ENCODE measurements at regions not wholly inside any gene's neighbourhood (a gene's known extent, or its start where the extent isn't known, plus 50 kb on each side); places are given as distances from the start of the nearest gene placed in this dataset.

- intact Hi-C loops (cut with DNase I, micrococcal nuclease), result no loop called here
- ATAC-seq, result no peak
- TF ChIP-seq CTCF (IDR thresholded peaks at IDR 0.05), result no peak
- H3K36me3 ChIP-seq (ENCODE audit: low read depth), result no peaks in the 10 kb centered on the region
- H3K9me3 ChIP-seq, result no peaks in the 10 kb centered on the region
- no peaks in the 10 kb centered on the region for H3K4me1 ChIP-seq (ENCODE audit: low read depth)
- DNase-seq, result no peak
- no peak overlapping the region for H3K4me3 ChIP-seq
These were observed 146.7 kb downstream of the CTTN start for GRCh38 chr11:70544774-70545609.

- Histone ChIP-seq H3K4me3 (no peak overlapping the region), H3K9me3 (no peaks in the 10 kb centered on the region), H3K4me1 (ENCODE audit: low read depth) (no peaks in the 10 kb centered on the region), H3K36me3 (ENCODE audit: low read depth) (no peaks in the 10 kb centered on the region)
- peak in 1 of 3 donors; percentile 31 for DNase-seq
- ATAC-seq, result no peak
- intact Hi-C loops (cut with DNase I, micrococcal nuclease), result no loop called here
- no peak for TF ChIP-seq CTCF (IDR thresholded peaks at IDR 0.05)
These were observed 147.2 kb downstream of the CTTN start for GRCh38 chr11:70545610-70545912.

- H3K4me1 ChIP-seq (ENCODE audit: low read depth), result no peaks in the 10 kb centered on the region
- DNase-seq (peak in 1 of 3 donors; percentile 22), ATAC-seq (no peak)
- H3K4me3 ChIP-seq, result no peak overlapping the region
- no peaks in the 10 kb centered on the region for H3K9me3 ChIP-seq
- TF ChIP-seq CTCF (IDR thresholded peaks at IDR 0.05), result no peak
- no peaks in the 10 kb centered on the region for H3K36me3 ChIP-seq (ENCODE audit: low read depth)
- intact Hi-C loops (cut with DNase I, micrococcal nuclease), result no loop called here
These were observed 148.0 kb downstream of the CTTN start for GRCh38 chr11:70546191-70546940.

- no peak for TF ChIP-seq CTCF (IDR thresholded peaks at IDR 0.05)
- intact Hi-C loops (cut with DNase I, micrococcal nuclease), result no loop called here
- no peak for ATAC-seq
- H3K4me3 ChIP-seq, result no peak overlapping the region
- no peaks in the 10 kb centered on the region for H3K36me3 ChIP-seq (ENCODE audit: low read depth)
- H3K9me3 ChIP-seq, result no peaks in the 10 kb centered on the region
- no peak for DNase-seq
- H3K4me1 ChIP-seq (ENCODE audit: low read depth), result no peaks in the 10 kb centered on the region
These were observed 149.1 kb downstream of the CTTN start for GRCh38 chr11:70547386-70547785.

GRCh38 chr11:70547821-70548670, 149.7 kb downstream of the CTTN start:
- Histone ChIP-seq H3K4me3 (no peak overlapping the region), H3K4me1 (ENCODE audit: low read depth) (no peaks in the 10 kb centered on the region), H3K36me3 (ENCODE audit: low read depth) (no peaks in the 10 kb centered on the region), H3K9me3 (no peaks in the 10 kb centered on the region)
- ATAC-seq, result peak; percentile 75
- intact Hi-C loops (cut with DNase I, micrococcal nuclease), result no loop called here
- peak; percentile 47 to 50 (median 49) for DNase-seq
- no peak for TF ChIP-seq CTCF (IDR thresholded peaks at IDR 0.05)

Data from mucosa of descending colon (tissue), 3 donors.